NCI-H774 (cell line): ENCODE measurements at regions not wholly inside any gene's neighbourhood (a gene's known extent, or its start where the extent isn't known, plus 50 kb on each side); places are given as distances from the start of the nearest gene placed in this dataset.
A peak's percentile ranks its signal among the peaks of the same experiment; 100 is the strongest.
"Not testable (repeated sequence)": the region's sequence is repeated elsewhere in the genome, so short reads cannot be mapped to it uniquely, and the experiment has no call there.

Source experiments
- DNase-seq: peaks from one replicate; lab custom pipeline; 2025; lab: John Stamatoyannopoulos, UW

GRCh38 chr2:238521002-238521401 lies 94.3 kb downstream of the ASB1 start:
- no peak for DNase-seq

- peak; percentile 36 for DNase-seq
Measured at GRCh38 chr2:238521870-238522269, 95.1 kb downstream of the ASB1 start.

- DNase-seq: no peak
Measured at GRCh38 chr2:238523158-238524110, 96.7 kb downstream of the ASB1 start.

- no peak for DNase-seq
Measured at GRCh38 chr2:238524426-238524983, 97.8 kb downstream of the ASB1 start.

- DNase-seq: peak; percentile 35
Measured at GRCh38 chr2:238525990-238526389, 99.3 kb downstream of the ASB1 start.

- DNase-seq: no peak
Measured at GRCh38 chr2:238527565-238527964, 100.8 kb downstream of the ASB1 start.

- peak; percentile 85 for DNase-seq
Measured at GRCh38 chr2:238528953-238529781, 102.4 kb downstream of the ASB1 start.

- DNase-seq: not testable (repeated sequence)
Measured at GRCh38 chr2:238531017-238531645, 104.4 kb downstream of the ASB1 start.

- not testable (repeated sequence) for DNase-seq
Measured at GRCh38 chr2:238543732-238544131, 117.0 kb downstream of the ASB1 start.

GRCh38 chr2:238548902-238549462 lies 122.3 kb downstream of the ASB1 start:
- no peak for DNase-seq

GRCh38 chr2:238549866-238550265 lies 123.1 kb downstream of the ASB1 start:
- no peak for DNase-seq

- DNase-seq: no peak
Measured at GRCh38 chr2:238551091-238551490, 124.4 kb downstream of the ASB1 start.

- DNase-seq: no peak
Measured at GRCh38 chr2:238552226-238552625, 125.5 kb downstream of the ASB1 start.

GRCh38 chr2:238553159-238553558 lies 126.4 kb downstream of the ASB1 start:
- DNase-seq: no peak

- DNase-seq: no peak
Measured at GRCh38 chr2:238554468-238555315, 128.0 kb downstream of the ASB1 start.

- no peak for DNase-seq
Measured at GRCh38 chr2:238555786-238556542, 129.2 kb downstream of the ASB1 start.

- DNase-seq: no peak
Measured at GRCh38 chr2:238557431-238557830, 130.7 kb downstream of the ASB1 start.

- DNase-seq: no peak
Measured at GRCh38 chr2:238557936-238558335, 131.2 kb downstream of the ASB1 start.

- no peak for DNase-seq
Measured at GRCh38 chr2:238558456-238559099, 131.9 kb downstream of the ASB1 start.
